GM18502 (cell line): ENCODE measurements at regions not wholly inside any gene's neighbourhood (a gene's known extent, or its start where the extent isn't known, plus 50 kb on each side); places are given as distances from the start of the nearest gene placed in this dataset.
A peak's percentile ranks its signal among the peaks of the same experiment; 100 is the strongest.

ENCODE experiments used
- ATAC-seq: cut with Tn5 transposase; IDR thresholded peaks from one replicate; pipeline ENCODE4 v1.9.1; 2021; ENCODE audit warnings: mild to moderate bottlenecking; ENCODE audit not compliant: unreplicated experiment, poor library complexity

DNA sequence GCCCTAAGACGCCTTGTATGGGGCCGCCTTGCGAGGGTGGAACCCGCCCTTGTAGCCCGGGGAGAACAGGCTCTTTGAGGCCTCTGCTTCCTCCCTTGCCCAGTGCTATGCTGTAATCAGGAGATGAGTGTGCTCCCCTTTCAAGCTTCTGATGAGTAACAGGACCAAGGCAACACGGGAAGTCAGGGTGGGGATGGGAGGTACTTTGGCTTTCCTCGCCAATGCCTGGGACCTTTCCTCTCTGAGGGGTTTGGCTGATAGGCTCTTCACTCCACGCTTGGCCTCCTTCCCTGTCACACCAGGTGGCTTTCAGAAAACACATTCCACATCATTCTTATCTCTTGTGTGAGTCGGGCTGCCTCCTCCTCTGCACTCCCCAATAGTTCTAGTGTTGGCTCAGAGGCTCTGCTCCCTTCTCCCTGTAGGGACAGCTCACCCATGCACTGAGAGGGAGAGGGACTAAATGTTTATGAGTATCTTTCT is 223.7 kb upstream of the TRIB2 start:
- no peak for ATAC-seq

DNA sequence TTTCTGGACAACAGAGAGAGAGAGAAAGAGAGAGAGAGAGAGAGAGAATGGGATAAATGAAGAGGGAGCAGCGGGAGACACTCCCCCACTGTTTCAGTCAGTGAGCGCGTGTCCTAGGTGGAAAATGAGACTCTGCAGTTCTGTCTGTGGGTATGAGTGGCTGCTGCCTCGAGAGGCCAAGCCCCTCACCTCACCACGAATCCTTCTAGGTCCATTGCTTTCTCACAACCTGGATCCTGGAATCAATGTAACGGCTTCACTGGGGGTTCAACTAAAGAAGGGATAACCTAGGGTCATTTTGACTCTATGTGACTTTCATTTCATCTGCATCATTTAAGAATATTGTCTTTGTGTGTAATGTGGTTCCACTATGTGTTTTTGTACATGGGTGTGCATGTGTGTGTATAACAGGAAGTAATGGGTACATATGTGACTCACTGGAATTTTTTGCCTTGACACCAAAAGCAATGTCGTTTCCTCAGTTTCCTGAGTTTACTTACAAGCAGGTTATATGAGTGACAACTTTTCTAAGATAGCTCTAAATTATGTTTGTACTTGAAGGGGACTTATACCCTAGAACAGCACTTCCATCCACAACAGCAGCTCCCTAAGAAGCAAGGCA is 221.4 kb upstream of the TRIB2 start:
- ATAC-seq = no peak

DNA sequence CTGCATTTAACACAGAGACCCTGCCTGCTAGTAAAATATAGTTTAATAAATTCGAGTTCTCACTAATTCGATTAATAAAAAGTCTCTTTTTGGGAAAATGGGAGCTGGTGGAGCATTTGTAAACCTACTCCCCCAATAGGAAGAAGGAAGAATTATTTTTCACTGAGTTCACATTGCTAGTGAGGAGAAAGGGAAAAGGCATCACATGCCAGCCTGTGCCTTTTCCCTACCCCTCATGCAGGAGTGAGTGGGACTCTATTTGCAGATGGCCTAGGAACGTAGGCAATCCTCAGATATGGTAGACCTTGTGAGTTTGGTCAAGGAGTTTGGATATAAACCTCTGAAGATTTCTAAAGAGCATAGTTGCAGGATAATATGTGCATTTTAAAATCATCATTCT is 218.4 kb upstream of the TRIB2 start:
- no peak for ATAC-seq

DNA sequence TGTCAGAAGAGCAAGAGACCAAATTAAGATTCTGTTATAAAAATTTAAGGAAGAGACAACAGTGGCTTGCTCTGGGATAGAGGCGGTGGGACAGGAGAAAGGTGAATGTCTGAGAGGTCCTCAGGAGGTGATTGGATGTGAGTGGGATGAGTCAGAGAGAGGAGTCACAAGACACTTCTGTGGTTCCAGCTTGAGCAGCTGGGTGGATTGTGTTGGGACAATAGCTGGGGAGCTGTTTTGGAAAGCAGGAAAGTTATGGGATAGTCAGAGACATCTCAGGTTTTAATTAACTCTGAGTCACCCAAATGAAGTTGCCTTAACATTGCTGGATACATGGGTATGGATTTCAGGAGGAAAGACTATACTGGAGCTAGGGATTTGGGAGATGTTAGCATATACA is 218.0 kb upstream of the TRIB2 start:
- ATAC-seq = no peak

DNA sequence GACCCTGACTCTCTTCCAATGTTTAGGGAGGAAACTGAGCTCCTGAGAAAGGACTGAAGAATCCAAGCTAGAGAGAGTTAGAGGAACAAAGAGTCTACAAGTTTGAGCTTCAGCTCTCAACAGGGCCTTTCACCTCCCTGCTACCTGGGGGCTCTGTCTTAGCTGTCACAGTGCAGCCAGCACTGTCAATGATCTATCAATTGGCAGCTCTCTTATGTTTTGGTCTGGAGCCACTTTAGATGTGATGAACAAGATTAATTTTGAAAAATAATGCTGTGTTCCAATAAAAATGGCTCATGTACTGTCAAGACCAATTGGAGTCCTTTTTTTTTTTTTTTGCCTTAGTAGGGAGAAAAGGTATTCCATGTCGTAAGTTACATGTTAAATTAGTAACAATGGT is 215.8 kb upstream of the TRIB2 start:
- no peak for ATAC-seq

DNA sequence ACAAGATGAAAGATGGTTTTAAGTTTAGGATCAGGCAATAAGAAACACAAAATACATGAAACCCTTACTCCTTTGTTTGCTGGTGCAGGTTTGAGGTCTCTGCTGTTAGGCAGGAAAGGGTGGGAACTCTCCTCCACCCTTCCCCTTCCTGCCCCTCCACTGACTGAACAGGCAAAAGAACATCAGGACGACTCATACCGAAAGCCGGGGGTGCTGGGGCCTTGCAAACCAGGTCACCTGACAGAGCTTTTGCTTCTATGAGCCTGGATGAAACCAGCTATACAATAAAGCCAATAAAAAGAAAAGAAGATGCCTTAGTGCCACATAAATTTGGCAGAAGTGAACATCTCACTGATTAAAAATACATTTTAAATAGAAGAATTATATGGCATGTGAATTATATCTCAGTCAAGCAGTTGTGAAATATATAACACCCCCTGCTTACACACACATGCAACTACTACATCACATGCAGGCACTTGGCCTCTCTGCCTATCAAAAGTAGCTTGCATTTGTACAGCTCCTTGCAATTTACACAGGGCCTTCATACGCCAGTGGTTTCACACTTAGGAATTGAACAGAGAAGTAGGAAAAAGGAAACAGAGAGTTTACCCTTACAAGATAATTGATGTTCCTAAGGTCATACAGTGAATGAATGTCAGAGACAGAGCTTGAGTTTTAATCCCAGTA is 215.1 kb upstream of the TRIB2 start:
- peak; percentile 90 for ATAC-seq

DNA sequence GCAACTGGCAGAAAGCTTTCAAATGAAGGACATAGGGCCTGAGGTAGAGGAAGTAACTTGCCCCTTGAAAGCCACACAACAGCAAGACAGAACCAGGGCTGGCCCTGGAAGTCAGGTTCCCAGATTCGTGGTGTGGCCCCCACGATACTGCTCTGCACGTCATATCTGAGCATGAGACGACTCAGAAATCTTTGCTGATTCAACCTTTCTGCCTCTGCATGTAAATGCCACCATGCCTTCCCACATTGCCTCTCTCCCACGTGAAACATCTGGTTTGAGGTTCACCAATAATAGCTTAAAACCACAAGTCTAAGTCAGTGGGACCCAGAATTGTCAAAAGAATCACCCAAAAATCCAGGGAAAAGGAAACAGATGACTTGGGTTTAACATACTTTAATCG is 214.0 kb upstream of the TRIB2 start:
- ATAC-seq = no peak

DNA sequence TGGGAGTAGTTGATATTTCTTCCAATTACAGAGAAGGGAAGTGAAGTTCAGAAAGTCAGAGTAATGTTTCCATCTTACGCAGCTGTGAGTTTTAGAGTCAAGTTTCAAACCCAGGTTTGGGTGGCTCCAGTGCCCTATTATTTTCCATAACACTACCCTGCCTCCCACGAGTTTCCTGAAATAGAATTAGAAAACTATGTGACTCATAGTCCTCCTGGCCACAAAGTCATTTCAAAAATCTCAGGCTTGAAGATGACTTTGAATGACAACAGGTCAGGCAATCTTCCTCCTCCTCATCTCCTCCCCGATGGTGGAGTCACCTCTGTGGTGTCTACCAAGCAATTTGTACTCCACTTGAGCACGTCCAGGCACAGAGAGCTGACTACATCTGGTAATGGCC is 212.3 kb upstream of the TRIB2 start:
- peak; percentile 54 for ATAC-seq

DNA sequence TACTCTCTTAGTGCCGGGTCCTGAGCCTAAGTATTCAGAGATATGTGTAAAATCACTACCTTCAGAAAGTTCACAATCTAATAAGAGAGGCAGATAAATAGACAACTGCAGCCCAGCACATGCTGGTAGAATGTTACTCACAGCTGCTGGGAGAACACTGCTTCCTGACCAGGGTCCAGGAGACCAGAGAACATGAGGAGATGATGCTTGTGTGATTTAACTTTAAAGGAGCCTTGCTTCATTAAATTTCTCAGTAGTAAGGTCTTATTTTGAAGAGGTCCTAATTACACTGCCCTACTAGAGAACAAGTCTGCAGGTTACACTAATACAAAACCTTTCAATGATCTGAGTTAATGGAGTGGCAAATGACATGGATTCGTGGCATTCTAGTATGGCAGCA is 209.9 kb upstream of the TRIB2 start:
- peak; percentile 0 for ATAC-seq

DNA sequence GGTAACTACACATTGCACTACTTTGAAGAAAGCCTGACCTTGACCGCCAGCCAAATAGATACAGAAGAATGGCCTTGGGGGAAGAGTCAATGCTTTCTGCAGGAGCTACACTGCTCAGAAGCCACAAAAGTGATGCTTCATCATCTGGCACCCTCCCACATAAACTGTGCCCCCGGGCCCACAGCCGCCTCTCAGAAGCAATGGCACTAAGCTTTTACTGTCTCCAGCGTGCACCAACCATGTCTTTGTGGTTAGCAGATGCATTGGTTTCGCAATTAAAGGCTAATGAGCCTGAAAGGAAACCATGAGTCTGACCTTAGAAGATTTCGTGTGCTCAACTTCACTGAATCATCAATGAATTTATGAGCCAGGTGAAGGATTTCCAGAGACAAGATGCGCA is 209.4 kb upstream of the TRIB2 start:
- ATAC-seq = peak; percentile 77

DNA sequence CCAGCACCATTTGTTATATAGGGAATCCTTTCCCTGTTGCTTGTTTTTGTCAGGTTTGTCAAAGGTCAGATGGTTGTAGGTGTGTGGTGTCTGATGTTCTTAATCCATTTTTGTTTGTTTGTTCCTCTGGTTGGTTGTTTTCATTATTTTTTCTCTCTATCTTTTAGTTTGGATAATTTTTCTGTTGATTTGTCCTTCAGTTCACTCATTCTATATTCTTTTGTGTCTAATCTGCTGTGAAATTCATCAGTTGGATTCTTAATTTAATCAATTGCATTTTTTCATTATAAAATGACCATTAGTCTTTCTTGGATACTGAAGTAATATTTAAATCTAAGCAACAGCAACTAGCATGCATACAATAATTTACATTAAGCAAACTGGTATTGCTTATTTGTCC is 206.7 kb upstream of the TRIB2 start:
- no peak for ATAC-seq

DNA sequence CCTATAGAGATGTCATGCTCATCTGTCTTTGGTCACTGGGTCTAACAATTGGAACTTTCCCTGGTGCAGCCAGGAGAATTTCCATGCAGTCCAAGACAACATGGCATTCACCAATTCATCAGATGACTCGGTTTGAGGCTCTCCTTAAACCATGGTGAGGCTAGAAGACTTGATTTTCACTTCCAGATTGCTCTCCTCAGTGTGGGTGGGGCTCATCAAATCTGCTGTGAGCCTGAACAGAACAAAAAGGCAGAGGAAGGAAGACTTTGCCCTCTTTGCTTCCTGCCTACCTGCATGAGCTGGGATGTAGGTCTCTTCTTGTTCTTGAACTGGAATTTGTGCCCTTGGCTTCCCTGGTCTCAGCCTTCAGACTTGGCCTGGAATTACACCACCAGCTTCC is 203.4 kb upstream of the TRIB2 start:
- ATAC-seq = no peak

DNA sequence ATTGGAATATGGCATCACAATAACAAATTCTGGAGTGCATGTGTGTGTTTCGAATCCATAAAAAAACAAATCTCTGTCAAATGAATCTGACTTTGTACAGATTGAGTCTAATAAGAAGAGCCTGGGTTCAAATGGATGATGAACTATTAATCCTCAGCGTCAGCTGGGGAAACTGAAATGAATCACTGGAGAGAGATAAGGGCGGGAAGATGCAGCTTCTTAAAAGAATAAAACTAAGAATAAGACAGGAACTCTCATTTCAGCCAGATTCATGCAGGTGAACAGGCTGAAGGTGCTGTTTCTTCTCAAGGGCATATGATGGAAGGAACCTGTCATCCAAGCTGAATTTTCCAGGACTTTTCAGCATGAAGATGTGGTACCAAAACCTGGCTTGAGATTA is 202.6 kb upstream of the TRIB2 start:
- ATAC-seq = no peak

DNA sequence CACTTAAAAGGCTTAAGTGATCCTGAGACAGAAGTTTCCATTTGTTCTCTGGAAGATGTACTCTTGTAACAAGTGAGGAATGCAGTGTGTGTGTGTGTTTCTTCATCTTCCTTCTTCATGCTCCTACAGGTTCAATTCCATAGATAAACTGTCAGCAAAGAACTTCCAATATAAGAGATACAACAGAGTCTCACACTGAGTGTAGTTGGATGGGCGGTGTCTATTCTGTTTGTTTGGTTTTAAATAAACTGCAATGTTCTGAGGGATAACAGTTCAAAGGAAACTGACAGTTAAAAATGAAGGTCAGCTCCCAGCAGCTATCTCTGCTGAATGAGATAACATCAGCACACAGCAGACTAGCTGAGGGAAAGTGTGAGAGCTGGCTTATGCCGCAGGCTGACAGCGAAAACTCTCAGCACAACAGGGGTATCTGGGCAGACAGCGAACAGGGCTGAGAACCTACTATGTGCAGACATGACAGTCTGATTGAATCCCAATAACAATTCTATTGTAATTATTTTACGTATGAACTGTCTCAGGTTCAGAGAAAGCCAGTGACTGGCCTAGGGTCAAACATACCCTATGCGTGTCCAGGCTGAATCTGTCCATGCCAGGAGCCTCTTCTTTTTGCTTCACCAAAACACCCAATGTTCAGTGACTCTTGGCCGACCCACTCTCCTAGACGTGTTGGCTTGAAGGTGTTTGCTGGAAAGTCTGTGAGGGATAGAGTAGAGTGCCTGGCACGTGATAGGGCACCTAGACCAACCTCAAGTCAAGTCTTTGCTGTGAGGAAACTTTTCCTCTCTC is 201.9 kb upstream of the TRIB2 start:
- no peak for ATAC-seq

DNA sequence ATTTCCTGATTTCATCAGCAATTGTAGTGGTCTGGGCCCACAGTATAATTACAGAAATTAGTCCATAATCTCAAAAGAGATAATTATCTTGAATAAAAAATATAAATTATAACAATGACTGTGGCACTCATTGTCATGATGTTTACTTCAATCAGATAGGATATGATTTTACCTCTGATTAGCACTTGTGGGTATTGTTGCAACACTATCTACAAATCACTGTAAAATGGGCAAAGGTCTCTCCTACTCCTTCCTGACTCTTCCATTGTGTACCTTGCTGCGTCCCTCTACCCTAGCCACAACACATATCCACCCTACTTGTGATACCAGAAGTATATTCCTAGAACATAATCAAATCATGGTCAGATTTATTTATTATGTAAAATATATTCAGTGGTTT is 200.9 kb upstream of the TRIB2 start:
- no peak for ATAC-seq

DNA sequence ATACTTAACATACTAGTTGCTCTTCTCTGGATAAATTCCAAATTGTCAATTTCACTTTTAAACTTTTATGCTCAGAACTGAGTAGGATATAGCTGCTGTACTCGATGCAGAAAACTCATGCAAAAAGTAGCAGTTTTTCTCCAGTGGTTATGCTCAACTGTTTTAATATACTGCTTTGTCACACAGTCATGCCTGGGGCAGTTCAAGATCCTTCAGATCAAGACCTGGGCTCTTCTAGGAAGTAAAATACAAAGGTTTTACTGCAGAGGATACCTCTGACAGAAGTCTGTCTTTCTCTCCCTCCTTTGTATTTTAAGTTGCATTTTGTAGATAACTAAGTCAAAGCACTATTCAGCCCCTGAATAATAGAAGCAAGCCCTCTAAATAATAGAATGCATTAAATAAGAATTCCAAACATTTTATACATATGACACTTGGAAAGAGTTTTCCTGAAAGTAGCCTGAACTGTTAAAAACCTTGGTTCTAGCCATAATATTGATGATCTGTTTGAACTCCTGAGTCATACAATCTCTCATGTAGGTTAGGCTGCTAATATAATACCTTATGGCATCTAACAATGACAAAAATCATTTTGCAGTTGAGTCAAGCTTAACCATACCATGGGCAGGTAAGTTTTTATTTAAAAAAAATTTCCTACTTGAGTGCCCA is 183.3 kb upstream of the TRIB2 start:
- no peak for ATAC-seq

DNA sequence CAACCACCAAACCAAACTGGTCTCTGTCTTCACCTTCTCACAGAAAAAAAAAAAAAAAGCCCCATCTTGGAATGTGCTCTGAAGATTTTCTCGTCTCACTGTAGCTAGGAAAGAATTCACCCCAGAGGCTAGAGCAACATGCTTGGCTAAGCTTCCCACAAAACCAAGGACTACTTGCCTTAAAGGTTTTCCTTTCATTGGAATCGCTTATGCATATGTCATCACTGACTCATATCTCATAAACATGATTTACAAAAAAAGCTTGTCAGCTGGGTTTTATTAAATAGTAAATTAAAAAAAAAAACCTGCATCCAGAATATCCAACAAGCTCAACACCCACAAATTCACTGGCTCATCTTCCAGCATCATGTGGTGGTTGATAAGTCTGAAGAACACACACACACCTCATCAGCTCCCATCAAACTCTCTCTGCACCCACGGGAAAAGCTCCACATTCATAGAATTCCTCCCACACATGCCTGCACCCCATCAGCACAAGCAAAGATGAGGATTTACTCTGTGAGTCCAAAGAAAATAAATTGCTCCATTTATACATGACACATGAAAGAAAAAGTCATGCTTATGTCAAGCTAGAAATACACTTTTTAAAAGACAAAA is 182.0 kb upstream of the TRIB2 start:
- ATAC-seq = no peak

DNA sequence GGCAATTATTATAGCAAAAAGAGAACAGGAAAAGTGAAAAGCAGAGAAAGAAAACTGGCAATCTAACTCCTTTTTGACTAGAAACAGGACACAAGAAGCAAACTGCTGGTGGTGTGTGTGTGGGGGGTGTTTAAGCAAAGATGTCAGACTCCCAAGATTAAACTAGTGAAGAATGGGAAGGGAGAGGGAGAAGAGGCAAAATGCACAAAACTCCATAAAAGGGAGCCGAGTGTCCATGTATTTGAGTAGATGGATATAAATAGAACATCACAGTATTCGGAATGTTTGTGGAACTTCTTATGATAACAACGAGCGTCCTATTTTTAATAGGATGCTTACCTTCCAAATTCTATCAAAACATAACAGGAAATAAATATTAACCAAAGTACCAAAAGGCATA is 179.8 kb upstream of the TRIB2 start:
- ATAC-seq = no peak

DNA sequence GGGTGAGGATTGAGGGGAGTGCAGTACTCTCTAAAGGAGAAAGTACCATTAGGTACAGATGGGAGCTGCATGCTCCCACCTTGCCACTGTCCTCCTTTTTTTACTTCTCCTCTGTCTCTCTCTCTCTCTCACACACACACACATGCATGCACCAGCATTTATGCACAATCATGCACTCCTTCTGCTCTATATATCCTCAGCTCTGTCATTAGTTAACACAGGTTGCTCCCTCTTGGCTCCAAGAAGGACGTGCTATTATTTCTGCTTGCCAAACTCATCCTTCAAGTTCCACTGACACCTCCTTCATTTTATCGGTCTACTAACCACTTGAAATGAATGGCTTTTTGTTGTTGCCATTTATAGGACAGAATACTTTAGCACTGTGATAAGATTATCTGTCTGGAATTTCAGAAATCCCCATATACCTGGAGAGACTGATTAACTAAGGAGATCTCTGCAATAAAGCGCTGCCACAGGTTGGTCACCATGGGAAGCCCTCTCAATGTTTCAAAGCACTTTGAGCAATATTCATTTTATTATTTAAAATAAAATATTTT is 178.5 kb upstream of the TRIB2 start:
- ATAC-seq = no peak

DNA sequence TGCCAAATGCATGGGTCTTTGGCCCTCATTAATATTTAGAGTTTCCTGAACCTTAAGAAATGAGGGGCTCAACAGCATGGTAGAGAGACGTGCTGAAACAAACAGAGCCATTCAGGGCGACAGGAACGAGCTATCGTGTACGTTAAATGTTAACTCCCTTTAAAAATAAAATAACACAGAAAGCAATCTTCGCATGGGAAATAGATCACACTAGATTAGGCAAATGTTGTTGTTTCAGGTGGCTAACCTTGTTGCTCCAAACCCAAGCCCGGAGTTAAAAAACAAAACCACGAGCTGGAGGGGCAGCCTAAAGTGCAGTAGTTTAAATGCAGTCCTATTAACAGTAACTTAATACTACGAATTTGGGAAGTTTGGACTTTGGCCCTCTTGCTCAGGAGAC is 177.4 kb upstream of the TRIB2 start:
- no peak for ATAC-seq
